Fibroblast of peridontal ligament (primary cell): ENCODE measurements at regions not wholly inside any gene's neighbourhood (a gene's known extent, or its start where the extent isn't known, plus 50 kb on each side); places are given as distances from the start of the nearest gene placed in this dataset.

Source experiments
- DNase-seq: peaks from one replicate; pipeline ENCODE4 v3.0.0-alpha.2; 2010; ENCODE audit errors: extremely low read depth

DNA sequence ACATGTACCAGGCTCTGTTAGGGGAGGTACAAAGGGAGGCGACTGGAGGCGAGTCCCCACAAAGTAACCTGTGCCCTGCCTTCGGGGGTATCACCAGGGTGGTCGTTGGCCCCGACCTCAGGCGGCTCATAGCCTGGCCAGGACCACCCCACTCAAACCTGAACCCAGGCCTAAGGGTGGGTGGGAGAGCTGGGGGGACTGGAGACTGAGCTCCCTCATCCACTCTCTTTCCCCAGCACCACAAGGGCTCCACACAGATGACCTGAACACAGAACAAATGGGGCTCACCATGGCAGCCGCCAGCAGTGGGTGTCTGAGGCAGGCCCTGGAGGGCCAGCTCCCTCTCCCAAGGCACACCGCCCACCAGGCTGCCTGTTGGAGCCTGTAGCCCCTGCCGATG is 120.6 kb upstream of the TNRC6C start:
- no peak for DNase-seq

DNA sequence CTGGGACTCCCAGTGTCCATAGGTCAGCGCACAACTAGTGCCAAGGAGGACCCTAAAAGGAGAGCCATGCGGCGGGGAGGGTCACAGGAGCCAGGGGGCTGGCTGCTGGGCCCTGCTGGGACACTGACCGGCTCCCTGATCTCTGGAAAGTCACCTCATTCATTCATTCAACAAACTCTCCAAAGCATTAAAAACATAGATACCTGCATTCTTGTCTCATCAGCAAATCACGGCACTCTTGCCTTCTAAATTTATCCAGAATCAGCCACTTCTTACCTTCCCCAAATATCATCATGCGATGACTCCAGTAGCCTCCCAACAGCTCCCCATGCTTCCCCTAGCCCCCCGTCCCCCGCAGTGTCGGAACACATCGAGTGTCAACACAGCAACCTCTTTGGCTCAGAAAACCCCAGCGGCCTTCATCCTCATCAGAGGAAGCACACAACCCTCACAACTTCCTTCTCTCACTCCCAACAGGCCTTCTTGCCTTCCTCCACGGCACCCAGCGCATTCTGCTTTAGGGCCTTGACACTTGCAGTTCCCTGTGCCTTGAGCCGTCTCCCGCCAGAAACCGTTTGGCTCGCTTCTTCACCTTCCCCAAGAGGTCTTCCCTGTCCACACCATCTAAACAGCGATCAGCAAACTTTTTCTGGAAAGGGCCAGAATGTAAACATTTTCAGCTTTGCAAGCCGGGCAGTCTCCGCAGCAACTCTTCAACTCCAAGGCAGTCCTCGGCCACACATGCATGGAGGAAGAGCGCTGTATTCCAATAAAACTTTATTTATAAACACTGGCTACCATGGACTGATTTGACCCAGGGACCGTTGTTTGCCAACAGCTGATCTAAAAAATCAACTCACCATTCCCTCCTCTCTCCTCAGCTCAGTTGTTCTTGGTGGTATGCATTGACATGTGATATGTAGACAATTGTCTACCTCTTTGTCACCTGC is 119.5 kb upstream of the TNRC6C start:
- DNase-seq, result no peak

DNA sequence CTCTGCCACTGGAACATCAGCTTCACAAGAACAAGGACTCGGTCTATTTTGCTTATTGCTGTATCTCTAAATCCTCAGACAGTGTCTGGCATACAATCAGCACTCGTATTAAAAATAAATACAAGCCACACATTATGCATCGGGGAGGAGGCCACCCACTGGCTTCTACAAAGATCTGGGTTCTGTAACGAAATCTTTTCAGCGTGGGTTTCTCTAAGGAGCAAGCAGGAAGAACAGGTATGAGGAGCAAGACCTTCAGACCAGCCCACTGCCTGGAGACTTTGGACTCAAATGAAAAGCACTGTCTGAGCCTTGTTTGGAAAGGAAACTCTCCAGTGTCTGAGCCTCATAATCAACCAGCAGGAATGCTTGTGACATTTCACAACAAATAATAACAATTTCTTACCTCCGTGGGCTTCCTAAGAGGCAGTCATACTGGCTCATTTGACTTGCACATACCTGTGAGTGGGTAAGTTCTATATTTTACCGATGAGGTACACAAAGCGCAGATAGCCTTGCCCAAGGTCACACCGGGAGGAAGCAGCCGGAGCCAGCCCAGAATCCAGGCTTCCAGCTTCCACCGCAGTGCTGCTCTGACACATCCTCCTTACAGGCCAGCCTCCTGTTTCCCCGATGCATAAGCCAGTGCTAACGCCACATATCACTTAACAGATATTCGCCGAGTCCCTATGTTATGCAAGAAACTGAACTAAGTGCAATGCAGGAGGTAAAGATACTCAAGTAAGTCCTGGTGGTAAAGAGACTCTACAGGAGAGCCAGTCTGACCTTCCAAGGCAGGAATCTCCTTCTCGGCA is 118.6 kb upstream of the TNRC6C start:
- no peak for DNase-seq

DNA sequence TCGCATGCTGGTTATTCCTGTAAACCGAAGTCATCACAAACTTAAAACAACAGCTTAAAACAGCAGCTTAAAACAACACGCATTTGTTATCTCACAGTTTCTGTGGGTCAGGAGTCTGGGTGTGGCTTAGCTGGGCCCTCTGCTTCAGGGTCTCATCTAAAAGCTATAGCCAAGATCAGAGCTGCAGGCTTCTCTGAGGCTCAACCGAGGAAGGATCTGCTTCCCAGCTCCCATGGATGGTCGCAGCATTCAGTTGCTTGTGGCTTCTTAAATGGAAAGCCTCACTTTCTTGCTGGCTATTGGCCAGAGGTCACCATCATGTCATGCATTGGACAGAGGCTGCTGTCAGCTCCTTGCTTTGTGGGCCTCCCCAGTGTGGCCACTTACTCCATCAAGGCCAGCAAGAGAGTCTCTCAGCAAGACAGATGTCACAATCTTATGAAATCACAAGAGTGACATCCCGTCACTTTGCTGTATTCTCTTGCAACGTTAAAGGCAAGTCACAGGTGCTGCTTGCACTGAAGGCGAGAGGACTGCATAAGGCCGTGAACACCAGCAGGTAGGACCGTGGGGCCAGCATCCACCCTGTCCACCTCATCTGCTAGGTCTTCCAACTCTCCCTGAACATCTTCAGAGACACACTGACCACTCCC is 117.9 kb upstream of the TNRC6C start:
- DNase-seq, result no peak

DNA sequence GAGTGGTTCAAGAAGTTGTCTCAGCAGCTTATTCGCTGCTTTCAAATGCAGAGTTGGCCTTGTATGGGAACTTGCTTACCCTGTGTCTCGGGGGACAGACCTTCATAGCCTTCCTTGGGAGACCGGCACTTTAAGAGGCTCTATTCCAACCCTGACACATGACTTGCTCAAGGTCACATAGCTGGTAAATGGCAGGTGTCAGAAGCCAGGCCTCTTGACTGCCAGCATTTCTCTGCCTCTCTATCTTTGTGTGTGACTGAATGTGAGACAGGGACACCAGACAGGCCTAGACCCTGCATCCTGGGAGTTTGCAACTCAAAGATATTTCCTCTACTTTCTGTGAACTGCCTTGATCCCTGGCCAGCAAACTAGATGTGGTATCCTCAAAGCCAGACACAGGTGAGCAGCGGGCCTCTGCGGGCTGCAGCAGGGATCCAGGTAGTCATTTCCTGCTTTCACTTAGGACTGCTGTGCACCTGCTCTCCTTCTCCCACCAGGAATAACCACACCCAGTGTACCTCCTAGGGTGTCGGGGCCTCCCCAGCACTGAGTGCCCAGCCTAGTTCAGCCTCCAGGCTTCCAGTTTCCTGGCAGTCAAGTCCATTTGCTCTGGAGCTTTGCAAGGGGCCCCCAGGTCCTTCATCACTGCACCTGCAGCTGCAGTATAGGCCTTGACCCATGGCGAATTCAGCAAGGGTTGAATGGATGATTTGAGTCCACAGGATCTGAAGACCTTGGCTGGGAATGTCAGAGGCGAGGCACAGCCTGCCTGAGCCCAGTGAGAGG is 116.6 kb upstream of the TNRC6C start:
- DNase-seq, result no peak

DNA sequence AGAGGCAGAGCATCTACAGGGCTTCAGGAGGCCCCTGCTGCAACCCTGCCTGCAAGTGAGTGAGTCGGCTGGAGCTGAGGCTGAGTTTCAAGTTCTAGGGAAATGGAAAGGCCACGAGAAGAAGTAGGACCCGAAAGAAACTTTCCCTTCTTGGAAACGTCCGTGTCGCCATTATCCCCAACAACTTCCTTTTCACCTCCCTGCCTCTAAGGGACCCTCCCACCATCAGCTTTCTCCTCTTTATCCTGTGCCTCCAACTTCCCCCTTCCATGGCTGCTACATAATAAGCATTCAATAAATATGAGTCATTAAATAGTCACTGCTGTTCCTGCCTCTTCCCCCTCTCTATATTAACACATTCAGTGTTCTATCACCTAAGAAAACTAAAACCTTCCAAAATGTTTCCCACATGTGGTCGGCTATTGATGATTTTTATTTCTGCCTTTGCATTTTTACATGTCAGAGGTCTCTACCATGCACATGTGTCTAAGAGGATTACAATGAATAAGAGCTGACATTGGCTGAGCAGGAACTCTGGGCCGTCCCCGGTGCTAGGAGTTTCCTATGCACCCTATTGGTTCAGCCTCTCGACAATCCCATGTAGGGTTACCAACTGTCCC is 115.9 kb upstream of the TNRC6C start:
- DNase-seq, result peak; percentile 15

DNA sequence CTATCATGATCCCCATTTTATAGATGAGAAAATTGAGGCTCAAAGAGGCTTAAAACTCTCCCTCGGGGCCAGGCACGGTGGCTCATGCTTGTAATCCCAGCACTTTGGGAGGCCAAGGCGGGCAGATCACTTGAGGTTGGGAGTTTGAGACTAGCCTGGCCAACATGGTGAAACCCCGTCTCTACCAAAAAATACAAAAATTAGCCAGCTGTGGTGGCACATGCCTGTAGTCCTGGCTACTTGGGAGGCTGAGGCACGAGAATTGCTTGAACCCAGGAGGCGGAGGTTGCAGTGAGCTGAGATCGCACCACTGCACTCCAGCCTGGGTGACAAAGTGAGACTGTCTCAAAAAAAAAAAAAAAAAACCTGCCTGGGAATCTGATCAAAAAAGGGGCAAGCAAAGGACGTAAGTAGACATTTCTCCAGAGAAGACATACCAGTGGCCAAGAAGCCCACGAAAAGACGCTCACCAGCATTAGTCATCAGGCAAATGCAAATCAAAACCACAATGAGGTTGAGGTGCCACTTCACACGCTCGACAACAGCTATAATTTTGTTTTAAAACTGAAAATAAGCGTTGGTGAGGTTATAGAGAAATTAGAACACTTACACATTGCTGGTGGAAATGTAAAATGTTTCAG is 115.1 kb upstream of the TNRC6C start:
- peak; percentile 62 for DNase-seq

DNA sequence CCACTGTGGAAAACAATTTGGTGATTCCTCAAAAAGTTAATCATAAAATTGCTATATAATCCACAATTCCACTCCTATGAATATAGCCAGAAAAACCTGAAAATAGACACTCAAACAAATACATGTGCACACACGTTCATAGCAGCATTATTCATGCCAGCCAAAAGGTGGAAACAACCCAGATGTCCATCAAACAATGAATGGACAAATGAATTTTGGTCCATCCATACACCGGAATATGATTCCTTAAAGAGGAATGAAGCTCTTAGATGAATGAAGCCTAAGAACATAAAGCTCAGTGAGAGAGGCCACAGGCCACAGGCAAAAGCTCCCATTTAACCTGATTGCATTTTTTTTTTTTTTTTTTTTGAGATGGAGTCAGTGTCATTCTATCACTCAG is 114.6 kb upstream of the TNRC6C start:
- no peak for DNase-seq

DNA sequence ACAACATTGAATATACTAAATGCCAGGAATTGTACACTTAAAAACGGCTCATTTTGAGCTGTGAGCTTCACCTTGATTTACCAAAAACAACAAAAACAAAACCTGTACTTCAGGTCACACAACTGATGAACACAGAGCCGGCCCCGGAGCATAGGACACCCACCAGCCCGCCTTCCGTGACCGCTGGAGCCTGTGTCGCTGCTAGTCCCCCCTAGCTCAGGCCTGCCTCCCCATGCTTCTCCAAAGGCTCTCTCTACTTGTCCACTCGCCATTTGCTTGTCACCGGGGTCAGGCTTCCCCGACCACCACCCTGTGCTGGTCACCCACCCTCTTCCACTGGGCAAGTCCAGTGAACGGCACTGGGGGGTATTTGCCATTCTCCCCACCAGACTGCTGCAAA is 113.8 kb upstream of the TNRC6C start:
- DNase-seq, result no peak

DNA sequence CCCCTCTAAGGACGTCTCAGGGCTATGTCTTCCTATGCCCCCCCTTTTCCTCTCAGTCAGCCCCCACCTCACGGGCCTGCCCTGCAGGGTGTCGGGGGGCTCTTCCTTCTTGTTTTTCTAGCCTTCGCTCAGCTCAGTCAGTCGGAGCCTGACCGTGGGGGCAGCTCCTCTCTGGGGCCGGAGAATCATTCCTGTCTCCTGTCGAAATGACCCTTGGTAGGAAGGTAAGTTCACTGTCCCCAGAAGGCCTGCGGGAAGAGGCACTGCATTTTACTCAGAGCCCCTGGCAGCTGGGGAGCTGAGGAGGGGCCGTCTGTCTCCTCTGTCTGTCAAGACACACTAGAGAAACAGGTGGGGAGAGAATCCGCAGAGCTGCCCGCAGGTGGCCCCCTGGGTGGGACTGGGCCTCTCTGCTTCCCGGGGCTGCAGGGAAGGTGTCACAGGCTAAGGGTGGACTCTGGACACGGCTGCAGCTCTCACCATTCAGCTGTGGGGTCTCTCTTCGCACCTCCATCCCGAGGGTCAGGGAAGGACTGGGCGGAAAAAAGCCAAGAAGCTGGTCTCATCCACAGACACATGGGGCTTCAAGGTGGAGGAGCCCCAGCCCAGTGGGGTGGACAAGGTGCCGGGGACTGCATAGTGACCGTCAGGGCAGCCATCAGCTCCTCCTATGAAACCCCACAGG is 112.8 kb upstream of the TNRC6C start:
- no peak for DNase-seq

DNA sequence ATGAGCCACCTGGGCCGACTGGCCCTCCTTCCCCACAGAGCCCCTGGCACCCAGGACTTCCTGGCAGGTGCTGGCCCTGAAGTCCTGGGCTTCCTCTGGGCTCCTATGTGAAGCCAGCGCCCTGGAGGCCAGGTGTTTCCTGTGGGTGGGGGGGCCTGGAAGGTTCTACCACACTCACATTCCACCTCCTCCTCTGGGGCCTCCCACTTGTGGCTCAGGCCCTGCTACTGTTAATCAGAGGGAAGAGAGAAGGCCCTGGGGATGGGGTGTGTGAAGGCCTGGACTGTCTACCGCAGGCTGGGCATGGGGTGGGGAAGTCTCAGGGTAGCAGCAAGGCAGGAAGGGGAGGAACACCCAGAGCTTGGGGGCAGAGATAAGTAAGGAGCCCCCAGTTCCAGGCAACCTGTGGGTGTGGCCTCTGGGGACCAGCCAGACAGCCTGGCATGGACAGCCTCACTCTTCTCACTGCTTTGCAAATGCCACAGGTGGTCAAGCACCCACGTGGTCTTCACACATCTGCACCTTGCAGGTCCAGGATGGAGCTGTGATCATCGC is 111.9 kb upstream of the TNRC6C start:
- no peak for DNase-seq

DNA sequence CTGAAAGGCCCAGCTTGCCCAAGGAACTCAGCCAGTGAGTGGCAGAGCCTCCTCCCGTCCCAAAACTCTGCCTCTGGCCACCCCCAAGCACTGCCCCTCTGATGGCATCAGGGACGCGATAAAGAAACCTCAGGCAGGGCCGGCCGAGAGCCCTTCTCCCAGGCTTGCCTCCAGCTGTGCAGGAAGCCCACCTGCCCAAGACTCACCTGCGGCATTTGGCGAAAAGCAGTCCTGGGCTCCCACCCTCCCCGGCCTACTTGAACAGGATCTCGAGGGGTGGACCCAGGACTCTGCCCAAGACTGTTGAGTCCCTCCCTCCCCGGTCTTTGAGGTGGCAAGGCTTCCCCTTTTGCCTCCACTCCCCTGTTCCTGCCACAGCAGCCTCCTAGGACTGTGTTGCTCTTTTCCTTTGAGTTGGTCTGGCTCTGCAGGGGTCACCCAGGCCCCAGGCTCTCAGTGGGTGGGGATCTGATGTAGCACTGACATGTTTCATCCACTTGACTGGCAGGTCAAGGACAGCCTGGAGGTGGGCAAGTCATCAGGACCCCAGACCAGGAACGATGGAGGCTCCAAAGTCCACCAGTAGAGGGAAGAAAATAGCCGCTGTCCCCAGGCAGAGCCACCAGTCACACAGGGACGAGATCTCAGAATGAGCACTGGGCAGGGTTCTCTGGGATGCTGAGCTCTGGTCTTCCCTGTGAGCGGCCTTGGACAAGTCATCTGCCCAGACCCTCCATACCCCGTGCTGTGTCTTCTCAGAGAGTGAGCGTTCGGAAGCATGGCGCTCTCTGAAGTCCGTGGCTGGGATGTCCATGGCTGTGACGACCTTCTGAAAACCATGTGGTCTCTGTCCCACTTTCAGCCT is 111.0 kb upstream of the TNRC6C start:
- no peak for DNase-seq

DNA sequence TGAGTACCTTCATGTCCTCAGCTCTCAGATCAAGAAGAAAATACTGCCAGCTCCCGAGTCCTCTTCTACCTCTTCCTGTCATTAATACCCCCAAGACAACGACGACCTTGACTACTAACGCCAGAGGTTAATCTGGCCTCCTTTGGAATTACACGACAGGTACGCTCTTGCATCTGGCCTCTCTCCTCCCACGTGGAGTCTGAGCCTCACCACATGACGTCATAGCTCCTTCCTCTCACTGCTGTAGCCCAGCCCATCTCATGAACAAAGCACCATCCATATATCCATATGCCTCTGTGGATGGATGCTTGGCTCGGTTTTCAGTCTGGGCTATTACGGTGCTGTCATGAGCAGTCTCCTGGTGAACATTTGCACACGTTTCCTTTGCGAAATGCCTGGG is 110.2 kb upstream of the TNRC6C start:
- no peak for DNase-seq

DNA sequence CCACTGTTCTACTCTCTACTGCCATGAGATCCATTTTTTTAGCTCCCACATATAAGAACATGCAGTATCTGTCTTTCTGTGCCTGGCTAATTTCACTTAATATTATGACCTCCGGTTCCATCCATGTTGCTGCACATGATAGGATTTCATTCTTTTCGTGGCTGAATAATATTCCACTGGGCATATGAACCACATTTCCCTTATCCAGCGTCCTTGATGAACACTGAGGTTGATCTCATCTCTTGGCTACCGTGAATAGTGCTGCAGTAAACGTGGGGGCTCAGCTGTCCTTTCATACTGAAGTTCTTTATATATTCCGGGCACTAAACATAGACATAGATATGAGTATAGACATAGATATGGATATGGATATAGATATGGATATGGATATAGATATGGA is 109.3 kb upstream of the TNRC6C start:
- DNase-seq, result no peak

DNA sequence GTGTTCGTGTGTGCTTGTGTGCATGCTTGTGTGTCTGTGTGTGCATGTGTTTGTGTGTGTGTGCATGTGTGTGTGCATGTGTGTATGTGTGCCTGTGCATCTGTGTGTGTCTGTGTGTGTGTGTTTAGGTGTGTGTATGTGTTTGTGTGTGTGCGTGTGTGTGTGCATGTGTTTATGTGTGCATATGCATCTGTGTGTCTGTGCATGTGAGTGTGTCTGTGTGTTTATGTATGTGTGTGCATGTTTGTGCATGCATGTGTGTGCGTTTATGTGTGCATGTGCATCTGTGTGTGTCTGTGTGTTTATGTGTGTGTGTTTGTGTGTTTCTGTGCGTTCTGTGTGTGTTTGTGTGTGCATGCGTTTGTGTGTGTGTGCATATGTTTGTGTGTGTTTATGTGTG is 106.6 kb upstream of the TNRC6C start:
- no peak for DNase-seq

DNA sequence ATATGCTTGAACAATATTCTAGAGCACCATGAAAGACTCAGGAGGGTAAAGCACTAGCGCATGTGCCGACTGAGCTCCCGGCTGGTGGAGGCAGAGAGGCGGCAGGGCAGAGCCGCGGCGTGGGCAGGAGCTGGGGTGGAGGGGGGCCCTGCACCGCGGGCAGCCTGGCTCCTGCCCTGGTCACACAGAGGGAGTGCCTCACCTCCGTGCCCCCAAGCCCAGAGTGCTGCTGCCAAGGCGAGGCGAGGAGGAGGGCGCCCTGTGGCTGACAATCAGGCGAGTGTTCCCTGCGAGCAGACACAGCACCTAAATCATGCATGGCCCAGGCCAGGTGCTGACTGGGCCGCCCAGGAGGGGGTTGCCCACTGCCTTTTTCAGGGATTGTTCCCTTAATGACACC is 105.8 kb upstream of the TNRC6C start:
- no peak for DNase-seq

DNA sequence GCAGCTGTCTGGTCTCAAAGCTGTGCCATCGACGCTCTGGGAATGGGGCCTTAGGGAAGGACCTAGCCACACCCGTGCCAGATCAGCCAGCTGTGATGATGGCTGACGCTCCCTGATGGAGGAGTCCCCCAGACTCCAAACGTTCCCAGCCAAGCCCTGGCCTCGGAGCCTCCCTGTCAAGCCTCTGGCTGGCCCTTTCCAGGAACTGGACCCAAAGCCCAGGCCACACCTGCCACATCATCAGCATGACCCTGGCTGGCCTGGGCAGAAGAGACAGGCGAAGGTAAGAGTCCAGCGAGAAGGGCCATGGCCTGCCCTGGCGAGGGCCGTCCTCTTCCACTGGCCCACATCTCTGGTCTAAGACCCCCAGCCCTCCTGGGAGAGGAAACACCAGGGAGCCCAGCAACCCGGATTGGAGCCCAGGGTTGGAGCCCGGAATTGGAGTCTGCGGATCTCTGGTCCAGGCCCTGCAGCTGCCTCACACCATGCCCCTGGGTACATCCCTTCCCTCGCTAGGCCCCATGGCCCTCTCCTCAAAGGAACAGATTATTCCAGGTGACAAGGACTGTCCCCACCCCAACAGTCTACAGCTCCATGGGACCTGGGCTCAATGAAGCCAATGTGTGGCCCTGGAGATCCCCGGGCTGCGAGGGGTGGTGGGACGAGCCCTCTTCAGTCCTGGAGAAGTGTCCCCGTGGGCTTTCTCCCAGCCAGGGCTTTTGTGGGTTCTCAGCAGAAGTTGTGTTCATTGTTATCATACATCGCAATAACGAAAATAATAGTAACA is 105.1 kb upstream of the TNRC6C start:
- no peak for DNase-seq
